ENCODE measurements at regions not wholly inside any gene's neighbourhood (a gene's known extent, or its start where the extent isn't known, plus 50 kb on each side); places are given as distances from the start of the nearest gene placed in this dataset.
"Not testable (repeated sequence)": the region's sequence is repeated elsewhere in the genome, so short reads cannot be mapped to it uniquely, and the experiment has no call there.

GRCh38 chr22:22822553-22822952 is 65.1 kb upstream of the IGLL5 start:
- not testable (repeated sequence) for H3K36me3 Mint-ChIP-seq; H3K4me3 ChIP-seq (ENCODE audit: low read depth, low read length); H3K36me3 ChIP-seq (ENCODE audit: control insufficient read depth, insufficient read depth, low read length); H3K27me3 Mint-ChIP-seq; H3K27me3 ChIP-seq (ENCODE audit: control insufficient read depth, insufficient read depth, low read length); H3K9me3 ChIP-seq (ENCODE audit: control insufficient read depth in 2 of 2, low read length in 2 of 2); ATAC-seq (ENCODE audit: low read depth in 2 of 2); H3K9me3 Mint-ChIP-seq
- H3K27ac Mint-ChIP-seq: peak overlapping the region; percentile 90 to 97 (median 94)
- H3K27ac ChIP-seq (ENCODE audit: insufficient read depth, low read length, poor library complexity, severe bottlenecking): peak overlapping the region; percentile 60
- DNase-seq: peak in 1 of 3 donors; percentile 62
- peak overlapping the region in 3 of 4 donors; percentile 73 to 87 (median 80) for H3K4me3 Mint-ChIP-seq
- peaks cover 68% of the 10 kb centered on the region for H3K4me1 ChIP-seq (ENCODE audit: control insufficient read depth, insufficient read depth, low read length, poor library complexity, severe bottlenecking)
- H3K4me1 Mint-ChIP-seq: peaks cover 12 to 95% (median 65%) of the 10 kb centered on the region in 4 donors

- no peaks in the 10 kb centered on the region for H3K9me3 Mint-ChIP-seq
- peaks cover 5% of the 10 kb centered on the region for H3K27me3 Mint-ChIP-seq
- Histone ChIP-seq H3K4me3 (ENCODE audit: low read depth, low read length) (peak overlapping the region; percentile 49), H3K4me1 (ENCODE audit: control insufficient read depth, insufficient read depth, low read length, poor library complexity, severe bottlenecking) (peaks cover 61% of the 10 kb centered on the region), H3K36me3 (ENCODE audit: control insufficient read depth, insufficient read depth, low read length) (no peaks in the 10 kb centered on the region), H3K27ac (ENCODE audit: insufficient read depth, low read length, poor library complexity, severe bottlenecking) (no peak overlapping the region), H3K27me3 (ENCODE audit: control insufficient read depth, insufficient read depth, low read length) (no peaks in the 10 kb centered on the region), H3K9me3 (ENCODE audit: control insufficient read depth in 2 of 2, low read length in 2 of 2) (no peaks in the 10 kb centered on the region)
- DNase-seq: no peak
- peak overlapping the region; percentile 90 to 97 (median 94) for H3K27ac Mint-ChIP-seq
- no peaks in the 10 kb centered on the region for H3K36me3 Mint-ChIP-seq
- ATAC-seq (ENCODE audit: low read depth in 2 of 2): no peak
- peak overlapping the region; percentile 70 to 87 (median 76) for H3K4me3 Mint-ChIP-seq
- H3K4me1 Mint-ChIP-seq: peaks cover 12 to 88% (median 58%) of the 10 kb centered on the region in 4 donors
Measured at GRCh38 chr22:22823131-22823810, 64.3 kb upstream of the IGLL5 start.

- Histone ChIP-seq H3K9me3 (ENCODE audit: control insufficient read depth in 2 of 2, low read length in 2 of 2) (no peaks in the 10 kb centered on the region), H3K36me3 (ENCODE audit: control insufficient read depth, insufficient read depth, low read length) (no peaks in the 10 kb centered on the region), H3K4me3 (ENCODE audit: low read depth, low read length) (no peak overlapping the region), H3K4me1 (ENCODE audit: control insufficient read depth, insufficient read depth, low read length, poor library complexity, severe bottlenecking) (peaks cover 48% of the 10 kb centered on the region), H3K27ac (ENCODE audit: insufficient read depth, low read length, poor library complexity, severe bottlenecking) (no peak overlapping the region), H3K27me3 (ENCODE audit: control insufficient read depth, insufficient read depth, low read length) (no peaks in the 10 kb centered on the region)
- H3K4me1 Mint-ChIP-seq: peaks cover 12 to 75% (median 46%) of the 10 kb centered on the region in 4 donors
- H3K27me3 Mint-ChIP-seq: peaks cover 5% of the 10 kb centered on the region
- no peak overlapping the region for H3K4me3 Mint-ChIP-seq
- H3K36me3 Mint-ChIP-seq: no peaks in the 10 kb centered on the region
- ATAC-seq (ENCODE audit: low read depth in 2 of 2) (no peak), DNase-seq (no peak)
- H3K9me3 Mint-ChIP-seq: no peaks in the 10 kb centered on the region
- peak overlapping the region in 1 of 3 donors; percentile 48 for H3K27ac Mint-ChIP-seq
Measured at GRCh38 chr22:22824340-22825212, 63.0 kb upstream of the IGLL5 start.

- DNase-seq: no peak
- H3K27me3 ChIP-seq (ENCODE audit: control insufficient read depth, insufficient read depth, low read length): peaks cover 4% of the 10 kb centered on the region
- no peaks in the 10 kb centered on the region for H3K36me3 ChIP-seq (ENCODE audit: control insufficient read depth, insufficient read depth, low read length)
- Mint-ChIP-seq H3K9me3 (peaks cover 0 to 3% (median 0%) of the 10 kb centered on the region in 7 donors), H3K27me3 (peaks cover 10% of the 10 kb centered on the region), H3K27ac (no peak overlapping the region), H3K36me3 (no peaks in the 10 kb centered on the region), H3K4me3 (no peak overlapping the region), H3K4me1 (peaks cover 12 to 69% (median 40%) of the 10 kb centered on the region in 4 donors)
- H3K4me3 ChIP-seq (ENCODE audit: low read depth, low read length): no peak overlapping the region
- ATAC-seq (ENCODE audit: low read depth in 2 of 2): no peak
- no peak overlapping the region for H3K27ac ChIP-seq (ENCODE audit: insufficient read depth, low read length, poor library complexity, severe bottlenecking)
- H3K4me1 ChIP-seq (ENCODE audit: control insufficient read depth, insufficient read depth, low read length, poor library complexity, severe bottlenecking): peaks cover 42% of the 10 kb centered on the region
- H3K9me3 ChIP-seq (ENCODE audit: control insufficient read depth in 2 of 2, low read length in 2 of 2): no peaks in the 10 kb centered on the region
Measured at GRCh38 chr22:22825213-22825593, 62.4 kb upstream of the IGLL5 start.

GRCh38 chr22:22827187-22827939 is 60.3 kb upstream of the IGLL5 start:
- H3K36me3 ChIP-seq (ENCODE audit: control insufficient read depth, insufficient read depth, low read length): no peaks in the 10 kb centered on the region
- H3K4me3 ChIP-seq (ENCODE audit: low read depth, low read length): no peak overlapping the region
- Mint-ChIP-seq H3K27me3 (peaks cover 10% of the 10 kb centered on the region), H3K9me3 (peaks cover 0 to 7% (median 4%) of the 10 kb centered on the region in 7 donors), H3K27ac (no peak overlapping the region), H3K4me1 (peaks cover 5 to 47% (median 21%) of the 10 kb centered on the region in 4 donors), H3K4me3 (no peak overlapping the region), H3K36me3 (no peaks in the 10 kb centered on the region)
- peaks cover 20% of the 10 kb centered on the region for H3K4me1 ChIP-seq (ENCODE audit: control insufficient read depth, insufficient read depth, low read length, poor library complexity, severe bottlenecking)
- H3K9me3 ChIP-seq (ENCODE audit: control insufficient read depth in 2 of 2, low read length in 2 of 2): peaks cover 6 to 7% of the 10 kb centered on the region in 2 experiments
- H3K27ac ChIP-seq (ENCODE audit: insufficient read depth, low read length, poor library complexity, severe bottlenecking): no peak overlapping the region
- no peak for DNase-seq
- ATAC-seq (ENCODE audit: low read depth in 2 of 2): no peak
- H3K27me3 ChIP-seq (ENCODE audit: control insufficient read depth, insufficient read depth, low read length): peaks cover 7% of the 10 kb centered on the region

- no peak overlapping the region for H3K27ac Mint-ChIP-seq
- peaks cover 15% of the 10 kb centered on the region for H3K27me3 Mint-ChIP-seq
- DNase-seq: no peak
- no peak for ATAC-seq (ENCODE audit: low read depth in 2 of 2)
- Histone ChIP-seq H3K27ac (ENCODE audit: insufficient read depth, low read length, poor library complexity, severe bottlenecking) (no peak overlapping the region), H3K9me3 (ENCODE audit: control insufficient read depth in 2 of 2, low read length in 2 of 2) (peaks cover 6 to 7% of the 10 kb centered on the region in 2 experiments), H3K4me3 (ENCODE audit: low read depth, low read length) (no peak overlapping the region), H3K4me1 (ENCODE audit: control insufficient read depth, insufficient read depth, low read length, poor library complexity, severe bottlenecking) (no peaks in the 10 kb centered on the region), H3K36me3 (ENCODE audit: control insufficient read depth, insufficient read depth, low read length) (no peaks in the 10 kb centered on the region), H3K27me3 (ENCODE audit: control insufficient read depth, insufficient read depth, low read length) (peaks cover 7% of the 10 kb centered on the region)
- peaks cover 0 to 7% (median 4%) of the 10 kb centered on the region in 7 donors for H3K9me3 Mint-ChIP-seq
- H3K4me1 Mint-ChIP-seq: peaks cover 0 to 20% (median 4%) of the 10 kb centered on the region in 4 donors
- H3K4me3 Mint-ChIP-seq: no peak overlapping the region
- H3K36me3 Mint-ChIP-seq: no peaks in the 10 kb centered on the region
Measured at GRCh38 chr22:22830193-22830592, 57.4 kb upstream of the IGLL5 start.

- H3K27me3 ChIP-seq (ENCODE audit: control insufficient read depth, insufficient read depth, low read length): peaks cover 7% of the 10 kb centered on the region
- ATAC-seq (ENCODE audit: low read depth in 2 of 2): no peak
- H3K27me3 Mint-ChIP-seq: peaks cover 20% of the 10 kb centered on the region
Measured at GRCh38 chr22:22830957-22831688, 56.5 kb upstream of the IGLL5 start.

More at GRCh38 chr22:22830957-22831688, 56.5 kb upstream of the IGLL5 start:
- Mint-ChIP-seq H3K4me1 (peaks cover 0 to 11% (median 5%) of the 10 kb centered on the region in 4 donors), H3K36me3 (no peaks in the 10 kb centered on the region), H3K27ac (peak overlapping the region in 1 of 3 donors; percentile 1), H3K9me3 (peaks cover 0 to 7% (median 4%) of the 10 kb centered on the region in 7 donors), H3K4me3 (no peak overlapping the region)
- DNase-seq: no peak
- no peaks in the 10 kb centered on the region for H3K36me3 ChIP-seq (ENCODE audit: control insufficient read depth, insufficient read depth, low read length)
- H3K4me3 ChIP-seq (ENCODE audit: low read depth, low read length): no peak overlapping the region
- H3K27ac ChIP-seq (ENCODE audit: insufficient read depth, low read length, poor library complexity, severe bottlenecking): no peak overlapping the region
- no peaks in the 10 kb centered on the region for H3K4me1 ChIP-seq (ENCODE audit: control insufficient read depth, insufficient read depth, low read length, poor library complexity, severe bottlenecking)
- peaks cover 6 to 7% of the 10 kb centered on the region in 2 experiments for H3K9me3 ChIP-seq (ENCODE audit: control insufficient read depth in 2 of 2, low read length in 2 of 2)

All from CD4-positive, CD25-positive, alpha-beta regulatory T cell (primary cell).